GM19240 (cell line): ENCODE measurements at regions not wholly inside any gene's neighbourhood (a gene's known extent, or its start where the extent isn't known, plus 50 kb on each side); places are given as distances from the start of the nearest gene placed in this dataset.
A peak's percentile ranks its signal among the peaks of the same experiment; 100 is the strongest.
"Not testable (repeated sequence)": the region's sequence is repeated elsewhere in the genome, so short reads cannot be mapped to it uniquely, and the experiment has no call there.

Experiments
- DNase-seq: peaks from one replicate; pipeline ENCODE4 v3.0.0; 2011; ENCODE audit warnings: low spot score; ENCODE audit not compliant: insufficient read length

DNA sequence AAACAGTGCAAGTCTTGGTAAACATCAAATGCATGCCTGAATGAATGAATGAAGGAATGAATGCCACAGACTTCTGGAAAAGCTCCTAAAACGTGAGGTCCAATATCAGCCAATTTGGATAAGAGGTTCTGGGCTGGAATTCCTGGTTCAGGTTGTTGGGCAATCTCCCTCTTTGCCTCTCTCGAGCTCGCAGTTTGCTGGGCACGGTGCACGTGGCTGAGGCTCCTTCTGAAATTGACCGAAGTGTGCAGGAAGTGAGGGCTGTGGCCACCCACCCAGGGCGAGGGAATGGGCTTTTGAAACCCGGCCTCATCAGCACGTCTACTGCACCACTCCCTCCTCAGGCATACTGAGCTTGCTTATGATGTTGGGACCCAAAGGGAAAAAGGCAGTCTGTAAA is 288.8 kb upstream of the HS6ST1 start:
- DNase-seq: no peak

DNA sequence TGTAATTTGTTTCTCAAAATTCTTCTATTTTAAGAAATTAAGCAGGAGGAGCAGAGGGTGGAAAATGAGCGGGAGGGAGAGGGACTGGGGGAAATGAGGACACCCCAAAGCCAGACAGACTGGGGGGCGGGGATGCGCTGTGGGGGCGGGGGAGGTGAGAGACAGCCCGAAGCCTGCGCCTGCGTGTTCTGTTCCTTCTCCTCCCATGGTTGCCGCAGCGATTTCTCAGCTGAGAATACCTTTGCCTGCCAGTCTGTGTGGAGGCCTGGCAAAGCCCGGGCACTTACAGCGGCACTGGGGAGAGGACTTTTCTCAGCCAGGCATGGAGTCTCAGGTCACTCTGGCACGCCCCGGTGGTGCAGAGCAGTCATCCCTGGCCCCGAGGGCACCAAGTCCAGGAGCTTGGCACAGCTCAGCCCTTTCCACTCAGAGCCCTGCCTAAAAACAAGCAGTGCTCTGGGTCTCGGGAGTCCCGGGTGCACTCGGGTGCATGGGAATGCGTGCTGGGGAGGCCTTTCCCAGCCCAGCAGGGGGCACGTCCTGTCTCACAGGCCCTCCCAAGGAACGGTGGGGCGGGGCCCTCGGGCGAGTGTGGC is 289.3 kb upstream of the HS6ST1 start:
- DNase-seq: no peak

DNA sequence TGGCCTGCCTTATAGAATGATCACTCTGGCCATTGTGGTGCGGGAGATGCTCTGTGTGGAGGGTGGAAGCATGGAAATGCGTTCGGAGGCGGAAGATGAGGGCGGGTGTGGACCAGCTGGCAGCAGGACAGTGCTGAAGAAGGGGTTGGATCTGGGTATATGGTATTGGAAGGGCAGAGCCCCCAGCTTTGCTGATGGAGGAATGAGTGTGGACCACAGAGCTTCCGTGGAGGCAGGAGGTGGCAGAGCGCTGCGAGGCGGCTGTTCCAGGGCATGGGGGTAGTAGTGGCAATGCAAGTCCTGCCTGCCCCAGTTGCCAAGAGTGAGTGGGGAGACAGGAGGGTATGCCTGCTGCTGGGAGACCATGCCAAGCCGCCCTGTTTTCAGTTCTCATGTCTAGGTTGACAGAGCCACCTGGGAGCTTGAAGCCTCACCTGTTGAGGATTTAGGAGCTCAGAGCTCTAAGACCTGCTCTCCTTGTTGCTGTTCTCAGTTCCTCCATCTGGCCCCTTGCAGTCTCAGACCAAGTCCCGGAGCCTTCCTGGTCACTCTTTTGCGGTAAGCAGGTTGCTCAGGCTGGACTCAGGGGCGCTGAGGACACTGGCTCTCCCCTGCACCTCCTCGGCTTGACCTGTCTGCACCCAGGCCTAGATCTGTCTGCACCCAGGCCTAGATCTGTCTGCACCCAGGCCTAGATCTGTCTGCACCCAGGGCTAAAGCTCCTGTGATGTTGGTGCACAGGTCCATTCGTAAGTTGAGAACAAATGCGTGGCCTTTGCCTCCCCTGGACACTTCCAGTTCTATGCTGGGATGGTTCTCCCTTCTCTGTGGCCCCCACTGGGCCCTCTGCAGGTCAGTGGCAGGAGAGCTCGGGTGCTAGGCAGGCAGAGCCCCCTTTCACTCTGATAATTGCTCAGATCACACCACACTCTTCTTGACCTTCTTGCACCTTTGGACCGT is 290.5 kb upstream of the HS6ST1 start:
- no peak for DNase-seq

DNA sequence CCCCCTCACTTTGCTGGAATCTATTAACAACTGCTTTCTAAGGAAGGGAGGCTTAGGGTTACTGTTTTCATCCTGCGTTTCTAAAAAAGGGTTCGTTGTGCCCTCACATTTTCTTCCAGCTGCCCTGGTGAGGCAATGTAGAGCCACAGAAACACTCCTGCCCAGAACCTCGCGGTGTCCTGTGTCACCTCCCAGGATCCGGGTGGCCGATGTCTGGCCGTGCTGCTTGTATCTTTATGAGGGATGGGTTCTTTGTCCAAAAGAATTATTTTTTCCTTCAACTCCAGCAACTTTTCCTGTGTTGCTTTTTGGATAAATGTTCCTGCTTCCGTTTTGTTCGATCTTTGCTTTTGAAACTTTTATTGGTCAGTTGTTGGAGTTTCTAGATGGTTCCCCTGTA is 291.8 kb upstream of the HS6ST1 start:
- DNase-seq: no peak

DNA sequence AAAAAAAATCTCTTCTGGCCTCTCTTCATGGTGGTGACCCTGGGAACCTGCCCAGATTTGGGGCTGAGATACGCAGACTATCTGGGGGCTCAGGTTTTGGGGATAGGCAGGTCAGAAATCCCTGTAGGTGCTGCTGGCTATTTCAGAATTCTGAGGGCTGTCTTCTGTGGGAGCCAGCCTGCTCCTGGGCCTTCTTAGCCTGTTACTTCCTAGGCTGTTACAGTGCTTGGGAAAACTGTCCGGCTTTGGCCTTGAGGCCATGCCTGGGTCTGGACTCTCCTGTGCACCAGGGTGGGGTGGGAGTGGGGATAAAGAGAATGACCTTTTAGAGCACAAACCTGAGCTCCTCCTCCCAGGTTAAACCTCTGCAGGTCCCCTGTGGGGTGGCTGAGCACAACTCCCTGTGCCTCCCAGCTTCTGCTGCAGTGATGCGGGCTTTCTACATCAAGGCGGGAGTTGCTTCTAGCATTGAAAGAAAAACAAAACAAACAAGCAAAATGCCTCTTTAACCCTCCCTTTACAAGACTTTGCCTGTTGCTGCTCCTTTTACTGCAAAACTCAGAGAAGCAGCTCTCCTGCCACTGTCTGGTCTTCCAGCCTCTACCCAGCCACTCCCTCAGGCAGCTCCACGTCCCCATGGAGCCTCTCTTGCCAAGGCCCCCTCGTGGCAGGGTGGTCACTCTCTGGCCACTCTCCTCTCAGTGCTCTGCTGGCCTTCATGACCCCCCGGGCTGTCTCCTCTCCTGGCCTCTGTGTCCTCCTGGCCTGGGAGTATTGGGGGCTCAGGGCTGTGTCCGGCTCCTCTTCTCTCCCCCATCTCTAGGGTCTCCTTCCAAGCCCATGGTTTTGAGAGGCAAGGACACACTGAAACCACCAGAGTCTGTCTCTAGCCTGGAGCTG is 293.0 kb upstream of the HS6ST1 start:
- no peak for DNase-seq

DNA sequence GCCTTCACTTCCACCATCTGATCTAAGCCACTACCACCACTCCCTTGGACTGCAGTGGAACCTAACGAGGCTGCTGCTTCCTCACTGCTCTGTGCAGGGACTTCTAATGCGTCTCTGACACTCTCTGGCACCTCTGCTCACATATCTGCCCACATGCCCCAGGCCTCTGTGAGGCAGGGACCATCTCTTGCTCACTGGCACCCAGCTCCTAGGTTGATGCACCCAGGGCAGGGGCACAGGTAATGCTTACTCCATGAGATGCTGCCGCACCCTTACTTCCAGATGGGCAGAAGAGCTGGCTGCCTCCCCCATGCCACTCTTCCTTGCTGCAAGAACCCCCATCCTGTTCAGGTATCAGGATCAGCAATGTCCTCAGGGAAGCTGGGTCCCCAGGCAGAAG is 294.0 kb upstream of the HS6ST1 start:
- no peak for DNase-seq

DNA sequence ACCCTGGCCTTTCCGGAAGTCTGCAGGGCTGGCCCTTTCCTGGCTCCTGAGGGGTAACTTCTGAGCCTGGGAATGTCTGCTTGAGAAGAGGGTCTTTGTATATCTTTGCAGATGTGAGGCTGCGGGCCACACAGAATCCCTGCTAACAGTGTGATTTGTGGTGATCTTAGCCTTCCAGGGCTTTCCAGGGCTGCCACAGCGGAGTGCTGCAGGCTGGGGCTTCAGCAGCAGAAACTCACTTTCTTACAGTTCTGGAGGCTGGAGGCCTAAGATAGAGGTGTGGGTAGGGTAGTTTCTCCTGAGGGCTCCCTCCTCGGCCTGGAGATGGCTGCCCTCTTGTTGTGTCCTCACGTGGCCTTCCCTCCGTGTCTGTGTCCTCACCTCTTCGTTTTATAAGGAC is 294.7 kb upstream of the HS6ST1 start:
- DNase-seq: no peak

DNA sequence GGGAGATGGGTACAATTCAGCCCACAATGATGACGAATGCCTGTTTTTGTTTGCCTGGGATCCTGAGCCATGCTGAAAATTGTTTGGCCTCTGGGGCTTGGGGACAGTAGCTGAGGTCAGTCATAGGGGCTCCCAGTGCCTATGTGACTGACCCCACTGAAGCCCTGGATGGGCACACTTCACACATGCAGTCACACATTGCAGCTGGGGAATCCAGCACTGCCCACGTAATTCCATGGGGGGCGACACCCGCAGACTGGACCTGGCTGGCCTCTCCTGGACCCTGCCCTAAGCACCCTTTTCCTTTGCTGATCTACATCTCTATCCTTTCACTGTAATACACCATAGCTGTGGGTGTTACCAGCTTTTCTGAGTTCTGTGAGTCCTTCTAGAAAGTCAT is 295.2 kb upstream of the HS6ST1 start:
- DNase-seq: no peak

DNA sequence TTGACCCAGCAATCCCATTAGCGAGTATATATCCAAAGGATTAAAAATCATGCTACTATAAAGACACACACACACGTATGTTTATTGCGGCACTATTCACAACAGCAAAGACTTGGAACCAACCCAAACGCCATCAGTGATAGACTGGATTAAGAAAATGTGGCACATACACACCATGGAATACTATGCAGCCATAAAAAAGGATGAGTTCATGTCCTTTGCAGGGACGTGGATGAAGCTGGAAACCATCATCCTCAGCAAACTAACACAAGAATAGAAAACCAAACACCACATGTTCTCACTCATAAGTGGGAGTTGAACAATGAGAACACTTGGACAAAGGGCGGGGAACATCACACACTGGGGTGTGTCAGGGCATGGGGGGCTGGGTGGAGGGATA is 296.2 kb upstream of the HS6ST1 start:
- not testable (repeated sequence) for DNase-seq

DNA sequence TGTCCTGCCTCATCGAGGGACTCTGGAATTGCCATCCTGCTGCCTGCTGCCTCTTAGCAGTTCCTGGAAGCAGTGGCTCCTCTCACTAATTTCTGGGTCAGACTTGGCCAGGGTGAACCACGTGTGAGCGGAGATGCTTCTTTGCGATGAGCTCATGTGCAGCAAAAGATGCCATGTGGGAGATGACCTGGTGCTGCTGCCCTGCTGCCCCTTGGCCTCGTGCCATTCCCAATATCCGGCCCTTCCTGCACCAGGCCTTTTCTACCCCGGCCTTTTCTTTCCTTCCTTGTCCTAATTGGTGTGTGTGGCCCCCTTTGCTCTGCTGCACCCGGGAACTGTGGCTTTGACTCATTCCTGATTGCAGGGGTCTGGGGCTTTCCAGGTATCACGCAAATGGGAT is 296.9 kb upstream of the HS6ST1 start:
- no peak for DNase-seq

DNA sequence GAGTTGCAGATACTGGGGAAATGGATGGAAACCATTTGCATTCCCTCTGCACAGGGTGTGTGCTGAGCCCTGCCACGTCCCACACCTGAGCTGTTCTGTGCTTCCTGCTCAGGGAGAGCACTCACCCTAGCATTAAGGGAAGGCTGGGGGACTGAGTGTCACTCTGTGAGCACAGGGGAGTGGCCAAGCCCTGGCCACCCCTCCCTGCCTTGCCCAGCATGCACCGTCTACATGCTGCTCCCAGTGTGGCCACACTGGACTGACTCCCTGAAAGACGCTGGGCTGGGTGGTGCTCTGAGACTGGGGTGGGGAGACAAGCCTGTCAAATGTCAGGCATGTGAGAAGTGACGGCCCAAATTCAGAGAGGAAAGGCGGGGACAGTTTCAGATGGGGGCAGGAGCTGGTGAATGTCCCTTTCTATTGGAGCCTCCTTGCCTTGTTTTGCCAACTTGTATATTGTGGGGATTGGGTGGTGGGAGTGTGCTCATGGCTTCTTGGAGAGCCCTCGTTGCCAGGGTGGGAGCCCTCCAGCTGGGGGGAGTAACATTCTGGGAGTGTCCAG is 298.4 kb upstream of the HS6ST1 start:
- no peak for DNase-seq

DNA sequence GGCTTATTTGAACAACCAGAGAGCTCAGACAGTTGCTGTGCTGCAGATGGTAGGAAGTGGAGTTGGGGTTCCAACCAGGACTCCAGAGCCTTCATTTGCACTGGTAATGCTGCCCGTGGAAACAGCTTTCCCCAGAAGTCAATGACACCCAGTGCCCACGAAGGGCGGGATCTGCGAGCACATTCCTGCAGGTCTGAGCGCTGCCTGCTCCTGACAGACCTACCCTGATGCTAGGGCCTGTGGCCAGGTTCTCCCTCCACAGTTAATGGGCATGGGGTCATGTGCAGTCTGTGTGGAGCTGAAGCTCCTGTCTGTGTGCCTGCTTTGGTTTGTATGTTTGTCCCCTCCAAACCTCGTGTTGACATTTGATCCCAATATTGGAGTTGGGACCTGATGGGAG is 299.0 kb upstream of the HS6ST1 start:
- no peak for DNase-seq

DNA sequence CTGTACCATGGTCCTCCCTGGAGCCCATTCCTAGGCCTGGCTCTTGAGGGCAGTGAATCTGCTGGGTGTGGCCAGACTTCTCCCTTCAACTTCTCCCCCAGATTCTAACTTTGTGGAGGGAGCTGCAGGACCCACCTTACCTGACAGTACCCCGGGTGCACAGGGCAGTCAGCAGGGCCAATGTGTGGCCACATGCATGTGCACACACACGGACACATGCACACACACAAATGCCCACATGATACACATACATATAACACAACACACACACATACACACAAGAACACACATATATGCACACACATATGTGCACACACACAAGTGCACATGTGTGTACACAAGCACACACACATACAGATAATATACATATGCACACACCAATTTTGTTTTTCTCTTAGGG is 300.0 kb upstream of the HS6ST1 start:
- no peak for DNase-seq

DNA sequence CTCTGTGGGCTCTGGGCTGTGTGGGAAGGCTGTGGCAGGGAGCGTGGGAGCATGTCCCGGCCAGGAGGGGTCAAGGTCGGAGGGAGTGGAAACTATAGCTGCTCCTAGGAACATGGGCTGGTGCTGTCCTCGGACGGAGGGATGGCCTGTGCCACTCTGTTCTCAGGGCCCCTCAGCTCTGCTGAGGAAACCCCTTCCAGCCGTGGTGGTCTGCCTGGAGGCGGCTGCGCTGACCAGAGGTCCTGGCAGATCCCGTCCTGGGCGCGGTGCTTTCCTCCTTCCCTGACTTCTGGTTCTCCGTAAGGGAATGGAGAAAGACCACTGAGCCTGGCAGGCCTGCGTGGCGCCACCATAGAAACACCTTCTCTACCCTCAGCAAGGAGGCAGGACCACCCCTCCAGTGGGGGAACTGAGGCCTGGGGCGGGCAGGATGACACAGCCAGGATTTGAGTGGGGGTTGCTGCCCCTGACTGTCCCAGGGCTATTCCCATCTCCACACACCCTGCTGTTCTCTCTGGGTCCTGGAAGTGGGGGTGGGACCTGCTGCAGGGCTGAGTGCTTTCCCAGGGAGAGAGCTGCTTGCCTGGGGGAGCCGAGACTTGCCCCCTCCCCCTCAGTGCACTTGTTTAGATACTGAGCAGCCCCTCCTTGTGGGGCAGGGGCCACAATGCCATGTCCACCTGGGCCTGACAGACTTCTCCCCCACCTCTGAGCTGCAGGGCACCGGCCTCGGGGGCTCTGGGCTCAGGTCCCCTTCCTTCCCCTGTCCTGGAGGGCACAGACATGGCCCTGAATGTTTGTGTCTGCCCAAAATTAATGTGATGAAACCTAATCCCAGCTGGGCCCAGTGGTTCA is 301.0 kb upstream of the HS6ST1 start:
- no peak for DNase-seq

DNA sequence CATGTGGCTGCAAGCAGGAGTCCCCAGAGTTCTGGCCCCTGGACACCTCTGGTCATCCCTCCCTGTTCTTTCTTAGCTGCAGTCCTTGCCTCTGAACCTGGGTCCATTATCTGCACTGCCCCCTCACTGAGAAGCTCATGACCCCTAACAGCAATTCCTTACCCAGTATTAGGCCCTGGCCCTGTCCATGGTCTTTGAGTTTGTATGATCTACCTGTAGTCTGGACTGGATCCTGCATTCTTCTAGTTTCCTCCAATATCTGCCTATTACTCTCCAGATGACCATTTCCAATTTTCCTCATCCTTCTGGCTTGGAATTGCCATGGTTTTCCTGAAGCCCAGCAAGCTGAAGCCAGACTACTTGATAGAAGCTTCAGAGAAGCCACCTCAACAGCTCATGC is 302.4 kb upstream of the HS6ST1 start:
- no peak for DNase-seq

DNA sequence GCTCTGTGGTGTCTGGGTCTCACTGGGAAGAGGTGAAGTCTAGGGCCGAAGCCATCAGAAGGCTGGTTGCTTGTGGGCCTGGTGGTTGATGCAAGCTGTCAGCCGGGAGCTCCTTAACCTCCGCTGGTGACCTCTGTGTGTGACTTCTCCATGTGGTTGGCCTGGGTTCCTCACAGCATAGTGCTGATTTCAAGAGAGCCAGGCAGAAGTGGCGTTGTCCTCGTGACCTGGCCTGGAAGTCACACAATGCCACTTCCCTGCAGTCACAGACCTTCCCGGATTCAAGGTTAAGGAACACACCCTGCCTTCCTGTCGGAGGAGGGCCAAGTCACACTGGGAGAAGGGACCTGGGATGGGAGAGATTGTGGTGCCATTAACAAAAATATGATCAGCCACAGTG is 303.7 kb upstream of the HS6ST1 start:
- DNase-seq: no peak

DNA sequence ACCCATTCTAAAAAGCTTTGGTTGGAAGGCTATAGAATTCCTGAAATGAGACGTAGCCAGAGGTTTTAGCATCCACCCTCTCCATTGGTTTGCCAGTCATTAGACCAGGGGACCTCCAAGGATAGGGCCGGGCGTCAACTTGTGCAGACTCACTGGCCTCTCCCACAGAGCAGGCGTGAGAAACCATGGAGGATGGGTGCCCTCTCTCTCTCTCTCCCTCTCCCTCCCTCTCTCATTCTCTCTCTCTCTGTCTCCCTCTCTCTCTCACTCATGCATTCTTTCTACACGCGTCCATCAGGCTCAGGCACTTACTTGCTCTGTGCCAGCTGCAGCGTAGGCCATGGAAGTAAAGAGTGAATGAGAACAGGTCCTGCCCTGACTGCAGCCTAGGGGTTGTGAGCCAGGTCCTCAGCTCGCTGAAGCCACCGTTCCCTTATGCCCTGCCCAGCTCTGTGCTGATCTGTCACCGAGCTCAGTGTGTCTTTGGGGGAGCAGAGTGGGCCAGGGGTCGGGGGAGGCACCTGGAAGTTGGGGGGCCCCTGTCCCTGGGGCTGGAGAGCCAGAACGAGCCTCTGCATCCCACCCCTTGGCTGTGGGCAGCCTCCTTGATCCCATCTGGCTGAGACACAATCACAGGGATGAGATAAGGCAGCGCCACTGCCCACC is 304.4 kb upstream of the HS6ST1 start:
- no peak for DNase-seq

DNA sequence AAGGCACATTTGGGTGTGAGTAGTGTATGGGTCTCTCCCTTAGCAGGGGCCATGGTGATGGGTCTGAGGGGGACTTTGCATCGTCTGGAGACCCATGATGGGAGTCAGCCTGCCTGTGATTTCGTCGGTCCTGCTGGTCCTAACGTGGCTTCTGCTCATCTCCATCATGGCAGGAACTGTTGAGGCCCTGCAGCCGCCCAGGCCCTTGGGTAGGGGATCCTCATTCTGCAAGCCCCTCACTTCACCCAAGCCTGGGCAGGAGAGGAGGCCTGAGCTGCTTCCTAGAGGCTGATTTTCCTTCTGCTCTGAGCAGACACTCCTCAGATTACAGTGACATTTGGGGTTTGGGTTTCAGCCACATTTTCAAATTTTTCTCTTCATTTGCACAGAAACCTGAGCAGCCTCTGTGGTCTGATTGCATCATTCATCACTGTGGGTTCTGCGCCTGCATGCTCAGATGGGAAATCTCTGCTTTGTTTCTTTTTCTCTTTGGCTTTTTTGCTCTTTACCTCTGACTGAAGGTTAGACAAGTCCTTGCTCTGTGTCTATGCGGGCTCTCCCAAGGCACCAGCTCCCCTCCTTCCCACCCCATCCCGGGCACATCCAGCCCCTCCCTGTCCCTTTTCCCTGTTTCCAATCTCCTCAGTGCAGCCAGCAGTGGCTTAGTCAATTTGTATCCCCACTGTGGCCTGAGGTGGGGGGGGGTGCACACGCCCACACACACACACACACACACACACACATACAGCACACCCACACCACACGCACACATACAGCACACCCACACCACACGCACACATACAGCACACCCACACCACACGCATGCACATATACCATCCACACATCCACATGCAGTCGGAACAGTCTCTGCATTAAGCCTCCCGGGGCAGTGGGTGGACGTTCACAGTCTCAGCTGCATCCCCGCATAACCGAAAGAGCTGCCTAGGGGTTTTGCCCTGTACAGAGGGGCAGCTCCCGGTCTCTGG is 305.4 kb upstream of the HS6ST1 start:
- DNase-seq: peak; percentile 54

DNA sequence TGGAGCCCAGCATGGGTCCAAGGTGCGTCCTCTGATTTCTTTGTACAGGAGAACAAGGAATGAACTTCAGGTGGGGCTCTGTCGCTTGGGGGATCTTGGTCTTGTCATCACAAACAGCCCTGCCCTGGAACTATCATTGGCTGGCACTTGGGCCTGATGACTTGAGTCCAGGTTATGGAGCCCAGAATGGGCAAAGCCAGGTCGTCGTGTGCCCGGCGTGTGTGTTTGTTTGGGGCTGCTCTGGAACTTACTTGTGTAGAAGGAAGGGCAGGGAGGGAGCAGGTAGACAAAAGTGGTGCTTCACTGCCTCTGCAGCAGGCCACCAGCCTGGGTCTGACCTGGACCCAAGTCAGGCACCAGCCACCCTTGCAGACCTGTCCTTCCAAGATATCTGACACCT is 306.3 kb upstream of the HS6ST1 start:
- no peak for DNase-seq
